ENCODE measurements at regions not wholly inside any gene's neighbourhood (a gene's known extent, or its start where the extent isn't known, plus 50 kb on each side); places are given as distances from the start of the nearest gene placed in this dataset.

- in situ Hi-C loops (cut with MboI; ENCODE audit: low pct_unique_long_range_greater_than_20kb, low sequenced_read_pairs): no loop called here
- no peak for DNase-seq
Observed at GRCh38 chr1:58859769-58860485, 76.1 kb upstream of the JUN start.

GRCh38 chr1:58861076-58861475 is 77.2 kb upstream of the JUN start:
- no peak for DNase-seq
- in situ Hi-C loops (cut with MboI; ENCODE audit: low pct_unique_long_range_greater_than_20kb, low sequenced_read_pairs): no loop called here

- DNase-seq: no peak
- in situ Hi-C loops (cut with MboI; ENCODE audit: low pct_unique_long_range_greater_than_20kb, low sequenced_read_pairs): no loop called here
Observed at GRCh38 chr1:58861506-58861905, 77.7 kb upstream of the JUN start.

- in situ Hi-C loops (cut with MboI; ENCODE audit: low pct_unique_long_range_greater_than_20kb, low sequenced_read_pairs): no loop called here
- DNase-seq: no peak
Observed at GRCh38 chr1:58862728-58863385, 79.0 kb upstream of the JUN start.

- DNase-seq: no peak
- in situ Hi-C loops (cut with MboI; ENCODE audit: low pct_unique_long_range_greater_than_20kb, low sequenced_read_pairs): no loop called here
Observed at GRCh38 chr1:58864654-58865053, 80.8 kb upstream of the JUN start.

GRCh38 chr1:58866578-58866977 is 82.7 kb upstream of the JUN start:
- in situ Hi-C loops (cut with MboI; ENCODE audit: low pct_unique_long_range_greater_than_20kb, low sequenced_read_pairs): no loop called here
- DNase-seq: no peak

- no peak for DNase-seq
- in situ Hi-C loops (cut with MboI; ENCODE audit: low pct_unique_long_range_greater_than_20kb, low sequenced_read_pairs): no loop called here
Observed at GRCh38 chr1:58869638-58870297, 85.9 kb upstream of the JUN start.

- in situ Hi-C loops (cut with MboI; ENCODE audit: low pct_unique_long_range_greater_than_20kb, low sequenced_read_pairs): no loop called here
- peak; percentile 37 for DNase-seq
Observed at GRCh38 chr1:58870298-58870676, 86.4 kb upstream of the JUN start.

- in situ Hi-C loops (cut with MboI; ENCODE audit: low pct_unique_long_range_greater_than_20kb, low sequenced_read_pairs): no loop called here
Observed at GRCh38 chr1:58874342-58874741, 90.5 kb upstream of the JUN start.

GRCh38 chr1:58874757-58875755 is 91.2 kb upstream of the JUN start:
- no peak for DNase-seq
- in situ Hi-C loops (cut with MboI; ENCODE audit: low pct_unique_long_range_greater_than_20kb, low sequenced_read_pairs): no loop called here

More at GRCh38 chr1:58874342-58874741, 90.5 kb upstream of the JUN start:
- no peak for DNase-seq

GRCh38 chr1:58879464-58879863 is 95.6 kb upstream of the JUN start:
- no peak for DNase-seq
- in situ Hi-C loops (cut with MboI; ENCODE audit: low pct_unique_long_range_greater_than_20kb, low sequenced_read_pairs): no loop called here

- in situ Hi-C loops (cut with MboI; ENCODE audit: low pct_unique_long_range_greater_than_20kb, low sequenced_read_pairs): no loop called here
- no peak for DNase-seq
Observed at GRCh38 chr1:58880592-58880991, 96.7 kb upstream of the JUN start.

- in situ Hi-C loops (cut with MboI; ENCODE audit: low pct_unique_long_range_greater_than_20kb, low sequenced_read_pairs): no loop called here
- DNase-seq: no peak
Observed at GRCh38 chr1:58881471-58881994, 97.7 kb upstream of the JUN start.

GRCh38 chr1:58882322-58882948 is 98.6 kb upstream of the JUN start:
- in situ Hi-C loops (cut with MboI; ENCODE audit: low pct_unique_long_range_greater_than_20kb, low sequenced_read_pairs): no loop called here
- no peak for DNase-seq

- in situ Hi-C loops (cut with MboI; ENCODE audit: low pct_unique_long_range_greater_than_20kb, low sequenced_read_pairs): no loop called here
Observed at GRCh38 chr1:58883037-58883887, 99.4 kb upstream of the JUN start.

GRCh38 chr1:58883888-58884482 is 100.1 kb upstream of the JUN start:
- in situ Hi-C loops (cut with MboI; ENCODE audit: low pct_unique_long_range_greater_than_20kb, low sequenced_read_pairs): no loop called here
- DNase-seq: peak; percentile 77

More at GRCh38 chr1:58883037-58883887, 99.4 kb upstream of the JUN start:
- DNase-seq: peak; percentile 67
